GM21390 (cell line): ENCODE measurements at regions not wholly inside any gene's neighbourhood (a gene's known extent, or its start where the extent isn't known, plus 50 kb on each side); places are given as distances from the start of the nearest gene placed in this dataset.

Experiments
- ATAC-seq: cut with Tn5 transposase; IDR thresholded peaks from one replicate; pipeline ENCODE4 v1.9.1; 2021; ENCODE audit not compliant: unreplicated experiment

DNA sequence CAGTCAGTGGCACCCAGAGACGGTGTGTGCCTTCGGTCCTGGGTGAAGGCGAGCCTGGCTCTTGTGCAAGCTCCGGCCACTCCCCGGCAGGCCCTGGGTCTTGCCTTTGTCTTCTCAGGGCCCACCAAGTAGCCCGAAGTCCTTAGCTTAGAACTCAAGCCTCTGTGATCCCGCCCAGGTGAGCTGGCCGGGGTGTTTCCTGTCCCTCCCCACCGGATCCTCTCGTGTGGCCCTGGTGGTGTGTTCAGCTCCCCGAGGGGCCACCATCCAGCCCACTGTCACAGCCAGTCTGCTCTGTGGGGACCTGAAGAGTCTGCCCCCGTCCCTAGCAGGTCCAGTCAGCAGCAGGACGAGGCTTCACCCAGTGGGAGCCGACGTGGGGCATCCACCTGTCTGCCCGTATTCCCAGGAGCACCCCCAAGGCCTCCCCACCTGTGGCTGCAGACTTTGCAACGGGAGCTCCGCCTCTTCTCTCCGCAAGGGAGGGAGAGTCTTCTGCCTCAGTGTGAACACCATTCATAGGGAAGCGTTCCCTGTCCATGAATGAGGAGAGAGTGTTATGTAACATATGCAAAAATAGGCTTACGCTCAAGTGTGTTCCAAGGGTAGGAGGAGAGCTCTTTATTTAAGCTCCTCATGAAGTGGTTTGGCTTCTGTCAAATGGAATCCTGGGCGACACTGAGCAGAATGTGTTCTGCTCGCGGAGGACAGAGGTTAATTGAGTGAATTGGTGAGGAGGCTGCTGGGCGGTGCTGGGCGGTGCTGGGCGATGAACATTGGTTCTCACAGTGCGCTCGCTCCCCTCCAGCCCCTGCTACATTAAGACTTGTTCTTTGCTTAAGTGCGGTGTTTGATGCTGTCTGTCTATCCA is 108.9 kb downstream of the CRYAA start:
- no peak for ATAC-seq

- ATAC-seq = no peak
Observed at GRCh38 chr21:43276811-43277210, 108.0 kb downstream of the CRYAA start.

DNA sequence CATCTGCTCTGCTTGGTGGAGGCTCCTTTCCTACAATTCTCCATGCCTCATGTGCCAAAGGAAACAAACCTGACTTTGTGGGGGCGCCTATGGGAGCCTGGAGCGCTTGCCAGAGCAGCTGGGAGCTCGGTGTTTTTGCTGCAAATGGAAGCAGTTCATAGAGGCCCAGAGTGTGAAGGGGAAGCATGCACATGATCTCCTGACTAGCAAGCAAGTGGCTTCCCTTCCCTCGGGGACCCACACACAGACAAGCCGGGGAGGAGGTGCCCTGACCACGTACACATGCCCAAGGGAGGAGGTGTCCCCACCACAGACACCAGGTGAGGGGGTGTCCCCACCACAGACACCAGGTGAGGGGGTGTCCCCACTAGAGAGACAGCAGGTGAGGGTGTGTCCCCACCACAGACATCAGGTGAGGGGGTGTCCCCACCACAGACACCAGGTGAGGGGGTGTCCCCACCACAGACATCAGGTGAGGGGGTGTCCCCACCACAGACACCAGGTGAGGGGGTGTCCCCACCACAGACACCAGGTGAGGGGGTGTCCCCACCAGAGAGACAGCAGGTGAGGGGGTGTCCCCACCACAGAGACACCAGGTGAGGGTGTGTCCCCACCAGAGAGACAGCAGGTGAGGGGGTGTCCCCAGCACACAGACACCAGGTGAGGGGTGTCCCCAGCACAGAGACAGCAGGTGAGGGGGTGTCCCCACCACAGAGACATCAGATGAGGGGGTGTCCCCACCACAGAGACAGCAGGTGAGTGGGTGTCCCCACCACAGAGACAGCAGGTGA is 106.8 kb downstream of the CRYAA start:
- no peak for ATAC-seq

- ATAC-seq = no peak
Observed at GRCh38 chr21:43274946-43275310, 106.1 kb downstream of the CRYAA start.

DNA sequence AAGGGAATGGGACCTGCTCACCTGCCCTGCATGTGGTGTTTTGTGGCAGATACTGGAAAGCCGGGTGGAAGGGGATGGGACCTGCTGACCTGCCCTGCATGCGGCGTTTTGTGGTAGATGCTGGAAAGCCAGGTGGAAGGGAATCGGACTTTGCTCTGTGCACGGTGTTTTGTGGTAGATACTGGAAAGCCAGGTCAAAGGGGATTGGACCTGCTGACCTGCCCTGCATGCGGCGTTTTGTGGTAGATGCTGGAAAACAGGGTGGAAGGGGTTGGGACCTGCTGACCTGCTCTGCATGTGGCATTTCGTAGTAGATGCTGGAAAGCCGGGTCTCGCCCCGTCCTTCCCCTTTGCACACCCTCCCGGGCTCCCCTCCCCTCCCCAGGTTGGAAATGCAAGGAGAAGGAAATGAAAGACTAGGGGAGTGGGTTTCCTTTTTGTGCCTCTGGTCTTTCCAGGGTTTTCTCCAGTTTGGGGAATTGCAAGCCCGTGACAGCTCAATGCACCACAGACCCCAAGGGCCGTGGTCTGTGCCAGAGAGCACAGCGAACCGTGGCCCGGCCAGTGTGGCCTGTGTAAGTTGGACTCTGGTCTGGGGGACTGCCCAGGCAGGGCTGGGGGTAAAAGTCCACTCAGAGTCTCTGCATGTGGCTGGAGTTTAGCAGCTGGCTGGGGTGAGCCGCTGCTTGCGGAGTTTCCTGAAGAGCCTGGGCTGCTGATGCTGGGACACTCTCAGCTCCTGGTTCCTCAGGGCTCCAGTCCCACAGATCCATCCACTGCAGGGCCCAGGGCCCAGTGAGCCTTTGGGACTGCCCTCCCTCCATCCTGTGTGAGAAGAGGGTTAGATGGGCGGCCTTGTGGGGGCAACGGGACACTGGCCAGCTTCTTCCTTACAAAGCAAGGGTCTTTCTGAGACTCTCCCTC is 105.5 kb downstream of the CRYAA start:
- ATAC-seq = no peak

DNA sequence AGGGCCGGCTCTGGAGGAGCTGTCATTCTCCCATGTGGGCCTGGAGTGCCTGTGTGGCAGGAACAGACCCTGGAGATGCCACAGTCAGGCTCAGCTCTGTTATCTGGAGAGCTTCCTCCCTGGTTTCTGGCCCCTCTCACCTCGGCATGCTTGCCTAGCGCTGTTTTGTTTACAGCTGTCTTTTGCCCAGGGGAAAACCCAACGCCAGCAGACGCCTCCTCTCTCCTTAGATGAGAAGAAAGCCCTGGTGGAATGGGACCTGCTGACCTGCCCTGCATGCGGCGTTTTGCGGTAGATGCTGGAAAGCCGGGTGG is 104.9 kb downstream of the CRYAA start:
- ATAC-seq = no peak

DNA sequence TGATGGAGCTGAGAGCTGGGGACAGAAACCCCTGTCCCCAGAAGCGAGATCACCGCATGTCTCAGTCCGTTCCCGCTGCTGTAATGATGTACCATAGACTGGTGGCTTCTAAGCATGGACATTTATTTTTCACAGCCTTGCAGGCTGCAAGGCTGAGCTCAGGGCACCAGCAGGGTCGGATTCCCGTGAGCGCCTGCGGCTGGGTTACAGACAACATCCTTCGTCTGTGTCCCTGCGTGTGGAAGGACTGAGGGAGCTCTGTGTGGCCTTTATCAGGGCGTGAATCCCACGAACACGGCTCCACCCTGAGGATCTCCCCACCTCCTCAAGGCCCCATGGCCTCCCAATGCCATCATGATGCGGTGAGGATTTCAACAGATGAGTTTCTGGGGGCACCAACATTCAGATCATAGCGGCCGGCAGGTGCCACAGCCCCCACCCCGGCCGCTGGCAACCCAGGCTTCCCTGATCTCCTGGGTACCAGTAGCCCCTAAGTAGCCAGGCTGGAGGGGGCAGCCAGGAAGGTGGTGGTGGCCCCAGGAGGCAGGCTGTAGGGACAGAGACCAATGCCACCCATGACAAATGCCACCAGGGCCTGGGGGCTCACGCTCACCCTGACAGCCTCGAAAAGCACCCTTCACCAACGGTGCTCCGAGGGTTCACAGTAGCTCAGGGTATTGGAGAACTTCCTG is 104.4 kb downstream of the CRYAA start:
- ATAC-seq = no peak

DNA sequence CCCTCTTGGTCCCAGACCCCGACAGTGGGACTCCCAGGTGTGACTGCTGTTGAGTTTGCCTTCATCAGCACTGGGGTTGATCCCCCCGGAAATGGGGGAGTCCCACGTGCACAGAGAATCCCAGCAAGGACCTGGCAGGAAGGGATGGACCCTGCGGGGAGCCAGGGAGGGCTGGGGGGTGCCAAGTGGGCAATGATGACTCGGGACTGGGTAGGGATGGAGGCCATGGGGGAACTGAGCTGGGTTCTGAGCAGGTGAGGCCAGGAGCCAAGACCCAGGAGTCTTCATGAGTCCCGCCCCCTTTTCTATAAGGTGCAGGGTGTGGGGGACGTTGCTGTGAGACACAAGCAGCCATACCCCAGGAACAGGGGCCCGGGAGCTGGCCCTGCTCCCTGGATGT is 103.8 kb downstream of the CRYAA start:
- no peak for ATAC-seq

GRCh38 chr21:43271452-43272020 is 102.7 kb downstream of the CRYAA start:
- ATAC-seq = no peak

DNA sequence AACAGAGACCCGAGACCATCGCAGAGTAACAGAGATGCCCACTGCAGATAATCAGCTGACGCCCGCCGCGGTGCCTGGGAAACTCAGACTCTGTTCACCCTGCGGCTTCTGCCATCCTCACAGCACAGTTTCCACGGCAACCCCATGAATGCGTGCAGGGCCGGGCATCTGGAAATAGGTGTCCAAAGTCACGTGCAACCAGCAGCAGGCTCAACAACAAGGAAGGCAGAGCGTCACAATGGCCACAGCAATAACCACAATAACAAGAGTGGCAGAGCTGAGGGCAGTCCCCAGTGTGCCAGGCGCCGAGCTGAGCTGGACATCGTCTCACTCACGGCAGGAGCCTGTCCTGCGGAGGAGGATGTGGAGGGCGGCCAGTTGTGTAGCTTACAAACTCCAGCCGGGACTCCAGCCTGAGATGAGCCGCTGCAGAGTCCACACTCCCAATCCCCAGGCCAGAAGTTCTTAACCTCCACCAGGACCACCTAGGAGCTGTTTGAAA is 102.0 kb downstream of the CRYAA start:
- no peak for ATAC-seq

GRCh38 chr21:43269957-43270705 is 101.3 kb downstream of the CRYAA start:
- ATAC-seq = no peak

GRCh38 chr21:43269440-43269839 is 100.6 kb downstream of the CRYAA start:
- no peak for ATAC-seq

DNA sequence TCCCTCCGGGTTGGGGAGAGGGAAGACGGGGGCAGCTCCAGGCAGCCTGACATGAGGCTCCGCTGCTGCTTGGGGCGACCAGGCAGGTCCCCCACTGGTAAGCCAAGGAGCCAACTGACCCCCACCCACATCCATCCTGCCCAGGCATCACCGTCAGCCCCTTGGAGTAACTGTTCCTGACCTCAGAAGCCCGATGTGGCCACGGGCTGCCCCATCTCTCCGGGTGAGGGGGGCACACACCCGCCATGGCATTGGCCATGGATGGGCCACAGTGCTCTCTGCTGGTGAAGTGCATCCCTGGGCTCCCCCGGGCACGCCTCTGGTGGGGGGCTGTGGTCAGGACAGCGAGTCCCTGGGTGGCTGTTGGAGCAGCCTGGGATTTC is 100.0 kb downstream of the CRYAA start:
- ATAC-seq = no peak

- no peak for ATAC-seq
Observed at GRCh38 chr21:43268086-43268803, 99.4 kb downstream of the CRYAA start.

- no peak for ATAC-seq
Observed at GRCh38 chr21:43267391-43268085, 98.7 kb downstream of the CRYAA start.

DNA sequence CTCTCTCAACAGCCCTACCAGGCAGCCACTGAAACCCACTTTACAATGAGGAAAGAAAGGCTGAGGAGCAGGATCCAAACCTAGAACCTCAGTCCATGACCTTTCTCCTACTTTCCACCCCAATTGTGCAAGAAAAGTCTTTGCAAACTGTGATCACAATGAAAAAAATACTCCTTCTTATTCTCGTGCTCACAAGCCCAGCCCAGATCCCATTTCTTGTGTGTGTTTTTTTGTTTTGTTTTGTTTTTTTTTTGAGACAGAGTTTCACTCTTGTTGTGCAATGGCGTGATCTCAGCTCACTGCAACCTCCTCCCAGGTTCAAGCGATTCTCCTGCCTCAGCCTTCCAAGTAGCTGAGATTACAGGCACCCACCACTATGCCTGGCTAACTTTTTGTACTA is 97.7 kb downstream of the CRYAA start:
- no peak for ATAC-seq

DNA sequence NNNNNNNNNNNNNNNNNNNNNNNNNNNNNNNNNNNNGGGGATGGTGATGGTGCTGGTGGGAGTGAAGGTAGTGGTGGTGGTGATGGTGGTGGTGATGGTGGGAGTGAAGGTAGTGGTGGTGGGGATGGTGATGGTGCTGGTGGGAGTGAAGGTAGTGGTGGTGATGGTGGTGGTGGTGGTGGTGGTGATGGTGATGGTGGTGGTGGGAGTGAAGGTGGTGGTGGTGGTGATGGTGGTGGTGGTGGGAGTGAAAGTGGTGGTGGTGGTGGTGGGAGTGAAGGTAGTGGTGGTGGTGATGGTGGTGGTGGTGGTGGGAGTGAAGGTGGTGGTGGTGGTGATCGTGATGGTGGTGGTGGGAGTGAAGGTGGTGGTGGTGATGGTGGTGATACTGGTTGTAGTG is 93.6 kb downstream of the CRYAA start:
- no peak for ATAC-seq
